GM21529 (cell line): ENCODE measurements at regions not wholly inside any gene's neighbourhood (a gene's known extent, or its start where the extent isn't known, plus 50 kb on each side); places are given as distances from the start of the nearest gene placed in this dataset.
"Not testable (repeated sequence)": the region's sequence is repeated elsewhere in the genome, so short reads cannot be mapped to it uniquely, and the experiment has no call there.

Experiments
- ATAC-seq: cut with Tn5 transposase; IDR thresholded peaks from one replicate; pipeline ENCODE4 v1.9.1; 2021; ENCODE audit not compliant: unreplicated experiment

GRCh38 chr10:121130382-121130781 lies 279.2 kb downstream of the WDR11 start:
- ATAC-seq = no peak

- ATAC-seq = no peak
Observed at GRCh38 chr10:121131014-121131413, 279.9 kb downstream of the WDR11 start.

- ATAC-seq = no peak
Observed at GRCh38 chr10:121131426-121132265, 280.5 kb downstream of the WDR11 start.

- ATAC-seq = no peak
Observed at GRCh38 chr10:121132273-121132672, 281.1 kb downstream of the WDR11 start.

GRCh38 chr10:121133901-121134300 lies 282.7 kb downstream of the WDR11 start:
- no peak for ATAC-seq

- ATAC-seq = no peak
Observed at GRCh38 chr10:121134711-121135110, 283.5 kb downstream of the WDR11 start.

GRCh38 chr10:121135512-121135911 lies 284.4 kb downstream of the WDR11 start:
- no peak for ATAC-seq

GRCh38 chr10:121137533-121137932 lies 286.4 kb downstream of the WDR11 start:
- no peak for ATAC-seq

GRCh38 chr10:121138112-121138860 lies 287.1 kb downstream of the WDR11 start:
- no peak for ATAC-seq

GRCh38 chr10:121138918-121139317 lies 287.8 kb downstream of the WDR11 start:
- ATAC-seq = no peak

GRCh38 chr10:121145802-121146395 lies 294.7 kb downstream of the WDR11 start:
- ATAC-seq = not testable (repeated sequence)

GRCh38 chr10:121148921-121149320 lies 297.8 kb downstream of the WDR11 start:
- ATAC-seq = no peak

- no peak for ATAC-seq
Observed at GRCh38 chr10:121152033-121152432, 300.9 kb downstream of the WDR11 start.

- ATAC-seq = no peak
Observed at GRCh38 chr10:121152935-121153334, 301.8 kb downstream of the WDR11 start.

GRCh38 chr10:121154310-121154709 lies 303.1 kb downstream of the WDR11 start:
- no peak for ATAC-seq

GRCh38 chr10:121154846-121155245 lies 303.7 kb downstream of the WDR11 start:
- ATAC-seq = no peak

GRCh38 chr10:121155742-121156474 lies 304.7 kb downstream of the WDR11 start:
- ATAC-seq = no peak

GRCh38 chr10:121157998-121158397 lies 306.8 kb downstream of the WDR11 start:
- no peak for ATAC-seq

GRCh38 chr10:121158988-121159579 lies 307.9 kb downstream of the WDR11 start:
- ATAC-seq = no peak

GRCh38 chr10:121159670-121160069 lies 308.5 kb downstream of the WDR11 start:
- ATAC-seq = no peak

- ATAC-seq = no peak
Observed at GRCh38 chr10:121165276-121165675, 314.1 kb downstream of the WDR11 start.
